Activated naive CD8-positive, alpha-beta T cell treated with anti-CD3 and anti-CD28 coated beads, Interleukin-2, amount 10 ng/mL, durations not matched to agents 7 days and 5 days (primary cell): ENCODE measurements at regions not wholly inside any gene's neighbourhood (a gene's known extent, or its start where the extent isn't known, plus 50 kb on each side); places are given as distances from the start of the nearest gene placed in this dataset.

Experiments used
- ATAC-seq: fragments of 150-1000 bp; cut with Tn5 transposase; one replicate; pipeline ENCODE4 v1.10.0; 2021; ENCODE audit warnings: low read depth, moderate library complexity
- POLR2A ChIA-PET: fragments of 350-600 bp; sonication (Branson Sonifier 250); formaldehyde crosslinking; loops from one replicate; lab custom pipeline; 2021; ENCODE audit warnings: antibody characterized with exemption; lab: Charles Lee
- DNase-seq: peaks from one replicate; pipeline ENCODE4 v3.0.0; 2021
- H3K27ac Mint-ChIP-seq: one replicate; pipeline ENCODE4 v1.8.0; 2022; ENCODE audit warnings: mild to moderate bottlenecking, mixed read lengths
- H3K27me3 Mint-ChIP-seq: one replicate; pipeline ENCODE4 v1.8.0; 2022; ENCODE audit warnings: mild to moderate bottlenecking, moderate library complexity, mixed read lengths
- H3K36me3 Mint-ChIP-seq: one replicate; pipeline ENCODE4 v1.8.0; 2021; ENCODE audit warnings: mild to moderate bottlenecking, mixed read lengths
- H3K4me1 Mint-ChIP-seq: one replicate; pipeline ENCODE4 v1.8.0; 2021; ENCODE audit warnings: mixed read lengths
- H3K4me3 Mint-ChIP-seq: one replicate; pipeline ENCODE4 v1.8.0; 2022; ENCODE audit warnings: mild to moderate bottlenecking, moderate library complexity, mixed read lengths
- H3K9me3 Mint-ChIP-seq: one replicate; pipeline ENCODE4 v1.8.0; 2021; ENCODE audit warnings: mixed read lengths

DNA sequence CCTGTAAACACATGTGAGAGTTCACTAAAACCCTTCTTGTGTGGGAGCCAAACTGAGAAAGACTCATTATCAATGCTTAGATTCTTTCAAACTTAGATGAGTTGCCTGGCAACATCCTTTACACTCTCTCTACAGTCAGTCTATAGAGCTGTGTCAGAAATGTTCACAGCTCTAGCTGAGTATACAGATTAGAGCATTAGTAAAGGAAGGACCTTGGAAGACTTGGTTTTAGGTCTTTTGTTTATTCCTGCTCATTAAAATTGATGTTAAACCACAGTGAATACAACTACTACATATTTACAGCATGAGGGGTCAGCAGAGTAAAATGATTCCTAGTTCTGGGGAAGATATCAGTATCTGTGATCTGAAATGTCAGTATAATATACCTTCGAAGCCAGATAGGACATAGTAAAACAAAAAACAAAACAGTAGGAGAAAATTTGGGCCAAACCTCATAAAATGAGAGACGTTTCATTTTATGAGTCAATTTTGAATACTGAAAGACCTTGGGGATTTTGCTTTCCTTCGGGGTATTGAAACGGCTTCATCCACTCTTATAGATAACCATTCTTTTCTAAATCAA lies 186.0 kb downstream of the TANC2 start:
- POLR2A ChIA-PET, result no interaction called here
- H3K27ac Mint-ChIP-seq, result no peak overlapping the region
- ATAC-seq, result no peak
- no peak overlapping the region for H3K4me3 Mint-ChIP-seq
- no peak for DNase-seq
- H3K4me1 Mint-ChIP-seq, result peaks cover 2% of the 10 kb centered on the region
- no peaks in the 10 kb centered on the region for H3K27me3 Mint-ChIP-seq
- H3K9me3 Mint-ChIP-seq, result no peaks in the 10 kb centered on the region
- H3K36me3 Mint-ChIP-seq, result no peaks in the 10 kb centered on the region

DNA sequence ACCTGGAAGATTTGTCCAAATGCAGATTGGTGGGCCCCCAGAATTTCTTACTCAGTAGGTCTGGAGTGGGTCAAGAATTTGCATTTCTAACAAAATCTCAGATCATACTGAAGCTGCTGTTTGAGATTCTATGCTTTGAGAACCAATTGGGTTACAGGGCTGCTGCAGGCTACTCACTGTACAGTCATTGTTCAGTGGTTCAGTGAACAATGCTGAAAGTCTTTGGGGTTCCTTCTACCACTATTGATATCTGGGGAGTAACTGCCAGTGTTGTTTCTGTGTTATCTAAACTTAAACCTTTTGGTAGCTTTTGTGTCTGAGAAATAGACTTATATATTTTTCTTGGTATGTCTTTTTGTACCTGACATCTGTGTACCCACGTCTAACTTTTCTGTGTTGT lies 187.5 kb downstream of the TANC2 start:
- Mint-ChIP-seq H3K4me1 (peaks cover 4% of the 10 kb centered on the region), H3K27me3 (no peaks in the 10 kb centered on the region), H3K27ac (no peak overlapping the region), H3K4me3 (no peak overlapping the region), H3K36me3 (no peaks in the 10 kb centered on the region), H3K9me3 (no peaks in the 10 kb centered on the region)
- POLR2A ChIA-PET, result no interaction called here
- DNase-seq (no peak), ATAC-seq (no peak)

DNA sequence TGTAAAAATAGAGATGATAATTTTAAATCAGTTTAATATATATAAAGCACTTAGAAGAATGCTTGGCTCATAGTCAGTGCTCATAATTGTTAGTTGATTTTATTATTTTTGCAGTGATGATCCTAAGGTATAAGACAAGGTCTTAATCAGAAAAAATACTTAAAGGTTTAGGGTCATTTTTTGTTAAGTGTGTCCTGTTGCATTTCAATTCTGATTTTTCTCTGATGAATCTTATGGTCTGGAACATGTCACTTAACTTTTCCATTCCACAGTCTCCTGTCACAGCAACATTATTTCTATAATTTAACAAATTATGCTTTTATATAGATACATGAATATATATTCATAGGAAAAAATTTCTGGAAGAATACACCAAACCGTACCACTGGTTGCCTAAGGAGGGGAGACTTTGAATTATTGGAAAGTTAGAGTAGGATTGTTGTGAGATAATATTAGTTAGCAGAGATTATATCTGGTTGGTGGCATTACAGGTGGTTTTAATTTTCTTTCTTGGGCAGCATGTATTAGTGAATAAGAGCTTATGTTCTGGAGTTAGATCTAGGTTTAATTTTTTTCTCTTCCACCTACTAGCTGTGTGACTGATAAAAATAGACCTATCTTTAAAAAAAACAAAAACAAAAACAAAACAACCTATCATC lies 188.7 kb downstream of the TANC2 start:
- H3K27me3 Mint-ChIP-seq, result no peaks in the 10 kb centered on the region
- no peaks in the 10 kb centered on the region for H3K36me3 Mint-ChIP-seq
- ATAC-seq, result no peak
- H3K27ac Mint-ChIP-seq, result no peak overlapping the region
- H3K4me3 Mint-ChIP-seq, result no peak overlapping the region
- H3K4me1 Mint-ChIP-seq, result peaks cover 4% of the 10 kb centered on the region
- DNase-seq, result no peak
- POLR2A ChIA-PET, result no interaction called here
- H3K9me3 Mint-ChIP-seq, result no peaks in the 10 kb centered on the region

DNA sequence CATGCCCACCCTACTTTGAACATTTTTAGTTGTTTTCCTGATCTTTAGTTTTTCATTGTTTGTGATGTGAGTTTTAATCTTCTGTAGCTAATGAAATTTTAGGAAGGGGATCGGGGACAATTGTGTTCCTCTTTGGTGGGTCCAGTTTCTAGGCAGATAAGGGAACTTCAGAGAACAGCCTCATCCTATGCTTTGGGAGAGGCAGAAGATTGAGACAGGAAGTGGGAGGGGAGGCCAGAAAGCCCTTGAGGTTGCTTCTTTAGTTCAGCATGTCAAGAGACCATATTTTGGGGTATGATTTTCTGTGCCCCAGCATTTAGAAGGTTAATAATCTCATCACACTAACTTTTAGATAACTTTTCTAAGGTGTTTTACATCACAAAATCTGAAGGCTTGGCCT lies 191.0 kb downstream of the TANC2 start:
- no peaks in the 10 kb centered on the region for H3K9me3 Mint-ChIP-seq
- H3K4me3 Mint-ChIP-seq, result no peak overlapping the region
- no peaks in the 10 kb centered on the region for H3K36me3 Mint-ChIP-seq

DNA sequence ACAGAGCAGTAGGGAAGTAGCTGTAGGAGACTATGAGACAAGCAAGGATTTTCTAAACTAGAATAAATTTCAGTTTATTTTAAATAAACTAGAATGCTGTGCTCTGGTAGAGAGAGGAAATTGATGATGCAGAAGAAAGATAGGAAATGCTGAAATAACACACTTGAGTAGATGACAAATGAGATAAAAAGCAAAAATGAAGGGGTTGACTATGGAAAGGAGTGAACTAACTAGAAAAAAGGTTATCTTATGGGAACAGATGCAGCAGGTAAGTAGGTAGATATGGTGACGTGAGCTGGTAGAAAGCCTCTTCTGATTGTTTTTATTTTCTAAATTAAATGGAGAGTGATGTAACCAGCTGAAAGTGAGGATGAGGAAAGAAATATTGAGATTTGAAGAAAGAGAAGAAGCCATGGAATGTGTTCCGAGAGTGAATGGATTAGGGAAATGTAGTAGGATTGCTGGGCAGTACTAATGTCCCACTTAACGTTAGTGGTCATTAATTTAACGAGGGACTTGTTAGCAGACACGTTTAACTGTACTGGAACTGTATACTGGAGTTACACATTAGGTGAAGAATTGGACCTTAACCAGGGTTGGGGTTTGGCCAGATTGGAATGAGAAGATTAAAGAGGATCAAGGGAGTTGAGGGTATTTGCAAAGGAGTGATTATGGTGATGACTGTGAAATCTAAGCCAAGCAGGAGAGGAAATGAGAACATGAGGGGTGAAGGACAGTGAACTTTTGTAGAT lies 196.5 kb downstream of the TANC2 start:
- H3K36me3 Mint-ChIP-seq, result no peaks in the 10 kb centered on the region
- POLR2A ChIA-PET, result no interaction called here
- no peak for ATAC-seq

More for the DNA sequence above, 191.0 kb downstream of the TANC2 start:
- POLR2A ChIA-PET, result no interaction called here
- Mint-ChIP-seq H3K4me1 (peaks cover 4% of the 10 kb centered on the region), H3K27me3 (no peaks in the 10 kb centered on the region), H3K27ac (no peak overlapping the region)
- DNase-seq (no peak), ATAC-seq (no peak)

DNA sequence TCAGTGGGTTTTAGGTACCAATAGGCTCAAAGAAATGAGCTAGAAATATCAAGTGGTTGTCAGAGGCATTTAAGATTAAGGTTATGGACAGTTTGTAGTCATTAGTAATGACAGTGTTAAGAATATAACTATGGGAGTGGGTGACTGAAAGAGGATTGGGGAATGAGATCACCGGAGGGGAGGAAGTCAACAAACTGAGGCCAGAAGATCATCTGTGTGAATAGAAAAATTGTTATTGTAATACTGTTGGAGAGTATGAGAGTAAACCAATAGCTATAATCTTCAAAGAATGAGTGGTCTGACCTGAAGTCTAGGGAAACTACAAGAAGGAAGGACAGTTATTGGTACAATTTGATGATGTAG lies 197.1 kb downstream of the TANC2 start:
- Mint-ChIP-seq H3K27me3 (no peaks in the 10 kb centered on the region), H3K36me3 (no peaks in the 10 kb centered on the region), H3K27ac (no peak overlapping the region), H3K9me3 (no peaks in the 10 kb centered on the region), H3K4me1 (no peaks in the 10 kb centered on the region), H3K4me3 (no peak overlapping the region)
- POLR2A ChIA-PET, result no interaction called here
- DNase-seq (no peak), ATAC-seq (no peak)

More for the DNA sequence above, 196.5 kb downstream of the TANC2 start:
- Mint-ChIP-seq H3K4me3 (no peak overlapping the region), H3K27me3 (no peaks in the 10 kb centered on the region), H3K27ac (no peak overlapping the region), H3K9me3 (no peaks in the 10 kb centered on the region), H3K4me1 (no peaks in the 10 kb centered on the region)
- DNase-seq, result no peak

DNA sequence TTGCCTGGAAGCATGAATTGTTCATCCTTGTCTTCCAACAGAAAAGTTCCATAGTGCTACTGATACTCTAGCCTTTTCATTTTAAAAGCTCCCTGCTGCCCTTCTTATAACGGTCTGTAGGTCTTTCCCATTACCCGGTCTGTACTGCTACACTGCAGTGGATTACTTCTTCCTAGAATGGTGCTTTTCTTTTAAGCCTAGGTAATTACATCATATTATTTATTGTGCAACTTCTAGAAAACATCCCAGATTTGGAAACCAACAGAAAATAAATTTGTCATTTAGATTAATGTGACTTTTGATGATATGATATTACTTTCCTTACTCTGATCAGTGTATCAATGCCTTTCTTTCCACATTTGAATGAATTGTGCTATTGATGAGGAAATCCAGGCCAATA lies 199.4 kb downstream of the TANC2 start:
- no peaks in the 10 kb centered on the region for H3K4me1 Mint-ChIP-seq
- ATAC-seq, result no peak
- no peaks in the 10 kb centered on the region for H3K36me3 Mint-ChIP-seq
- no peaks in the 10 kb centered on the region for H3K27me3 Mint-ChIP-seq
- H3K4me3 Mint-ChIP-seq, result no peak overlapping the region
- DNase-seq, result no peak
- POLR2A ChIA-PET, result no interaction called here
- H3K27ac Mint-ChIP-seq, result no peak overlapping the region
- no peaks in the 10 kb centered on the region for H3K9me3 Mint-ChIP-seq

DNA sequence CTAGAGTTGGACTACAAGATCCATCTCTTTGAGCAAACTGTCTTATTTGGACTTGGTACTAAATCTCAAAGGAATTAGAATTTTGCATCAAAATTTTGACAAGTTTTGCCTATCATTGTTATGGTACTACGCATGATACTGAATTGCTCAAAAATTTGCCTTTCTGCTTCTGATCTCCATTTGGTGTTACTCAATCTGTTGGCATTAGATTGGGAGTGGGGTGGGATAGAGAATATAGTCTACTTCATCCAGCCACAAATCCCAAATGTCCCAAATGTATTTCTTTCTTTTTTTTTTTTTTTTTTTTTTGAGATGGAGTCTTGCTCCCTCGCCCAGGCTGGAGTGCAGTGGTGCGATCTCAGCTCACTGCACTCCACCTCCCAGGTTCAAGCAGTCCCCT lies 204.8 kb downstream of the TANC2 start:
- no peak for DNase-seq

DNA sequence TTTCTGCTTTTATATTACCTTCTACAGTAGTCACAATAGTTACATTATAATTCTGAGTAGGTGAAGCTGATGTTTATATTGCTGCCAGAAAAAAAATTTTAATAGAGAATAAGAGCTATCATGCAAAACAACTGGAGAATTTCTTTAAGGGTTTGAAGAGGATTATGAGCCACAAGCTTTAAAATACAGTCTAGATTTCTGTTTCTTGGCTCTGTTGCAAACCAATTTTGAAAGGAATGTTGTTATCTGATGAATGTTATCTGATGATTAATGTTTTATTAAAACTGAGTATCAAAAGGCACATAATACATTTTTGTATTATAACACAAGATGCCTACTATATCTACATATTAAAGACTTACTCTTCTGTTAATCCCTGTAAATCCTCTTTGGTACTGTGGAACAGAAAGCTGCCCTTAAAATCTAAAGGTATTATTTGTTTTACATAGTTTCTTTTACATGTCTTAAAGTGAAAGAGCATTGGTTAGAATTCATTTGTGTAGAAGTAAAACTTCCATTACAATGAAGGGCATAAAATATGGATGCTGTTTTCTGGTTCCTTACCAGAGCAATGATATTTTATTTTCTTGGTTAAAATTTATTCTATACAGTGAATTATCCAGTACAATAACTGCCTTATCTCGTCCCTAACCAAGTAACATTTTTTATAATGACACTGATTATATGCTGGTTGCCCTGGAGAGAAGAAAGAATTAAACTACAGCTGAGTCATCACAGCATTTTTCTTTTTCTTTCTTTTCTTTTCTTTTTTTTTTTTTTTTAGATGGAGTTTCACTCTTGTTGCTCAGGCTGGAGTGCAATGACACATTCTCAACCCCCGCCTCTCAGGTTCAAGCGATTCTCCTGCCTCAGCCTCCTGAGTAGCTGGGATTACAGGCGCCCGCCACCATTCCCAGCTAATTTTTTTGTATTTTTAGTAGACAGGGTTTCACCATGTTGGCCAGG lies 205.7 kb downstream of the TANC2 start:
- no peak for DNase-seq
- Mint-ChIP-seq H3K27me3 (no peaks in the 10 kb centered on the region), H3K27ac (no peak overlapping the region), H3K36me3 (no peaks in the 10 kb centered on the region), H3K4me1 (no peaks in the 10 kb centered on the region), H3K4me3 (no peak overlapping the region), H3K9me3 (no peaks in the 10 kb centered on the region)
- no peak for ATAC-seq
- POLR2A ChIA-PET, result no interaction called here

More for the DNA sequence above, 204.8 kb downstream of the TANC2 start:
- no peak overlapping the region for H3K4me3 Mint-ChIP-seq
- H3K36me3 Mint-ChIP-seq, result no peaks in the 10 kb centered on the region
- H3K4me1 Mint-ChIP-seq, result no peaks in the 10 kb centered on the region
- POLR2A ChIA-PET, result no interaction called here
- no peak overlapping the region for H3K27ac Mint-ChIP-seq
- no peaks in the 10 kb centered on the region for H3K9me3 Mint-ChIP-seq
- H3K27me3 Mint-ChIP-seq, result no peaks in the 10 kb centered on the region
- ATAC-seq, result no peak

DNA sequence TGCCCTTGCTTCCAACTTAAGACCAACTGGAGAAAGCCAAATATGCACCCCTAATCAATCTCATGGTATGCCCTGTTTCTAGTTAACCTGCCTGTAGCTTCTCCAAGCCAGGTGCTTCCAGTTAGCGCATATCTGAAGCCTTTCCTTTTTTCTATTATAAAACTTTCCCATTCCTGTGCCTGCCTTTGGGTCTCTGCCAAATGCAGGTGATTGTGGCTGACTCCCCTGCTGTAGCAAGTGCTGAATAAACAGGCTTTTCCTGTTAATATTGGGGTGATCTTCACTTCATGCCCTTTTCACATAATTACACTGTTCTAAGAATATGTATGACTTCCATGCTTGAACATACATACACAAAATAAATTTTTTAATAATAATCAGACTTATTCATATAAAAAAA lies 207.4 kb downstream of the TANC2 start:
- Mint-ChIP-seq H3K4me1 (no peaks in the 10 kb centered on the region), H3K4me3 (no peak overlapping the region), H3K36me3 (peaks cover 3% of the 10 kb centered on the region), H3K9me3 (peaks cover 1% of the 10 kb centered on the region), H3K27me3 (no peaks in the 10 kb centered on the region), H3K27ac (no peak overlapping the region)
- ATAC-seq (no peak), DNase-seq (no peak)
- POLR2A ChIA-PET, result no interaction called here

DNA sequence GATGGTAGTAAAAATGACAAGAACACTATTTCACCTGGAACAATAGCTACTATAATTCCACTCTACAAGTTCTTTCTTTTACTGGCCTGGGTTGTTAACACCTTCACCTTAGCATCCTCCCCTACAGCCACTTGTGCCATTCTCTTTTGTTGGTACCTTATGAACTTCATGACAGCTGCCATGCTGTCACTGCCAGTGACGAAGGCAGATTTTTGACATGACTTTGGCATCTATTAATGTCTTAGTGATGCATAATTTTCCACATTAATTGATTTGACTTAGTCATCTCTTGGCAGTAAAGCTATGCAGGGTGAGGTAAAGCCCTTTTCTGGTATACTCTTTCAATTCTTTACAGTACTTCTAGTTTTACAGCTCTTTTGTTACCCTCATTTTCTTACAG lies 207.9 kb downstream of the TANC2 start:
- Mint-ChIP-seq H3K4me3 (no peak overlapping the region), H3K27ac (no peak overlapping the region), H3K27me3 (no peaks in the 10 kb centered on the region), H3K4me1 (no peaks in the 10 kb centered on the region), H3K36me3 (peaks cover 3% of the 10 kb centered on the region), H3K9me3 (peaks cover 1% of the 10 kb centered on the region)
- ATAC-seq (no peak), DNase-seq (no peak)
- POLR2A ChIA-PET, result no interaction called here

DNA sequence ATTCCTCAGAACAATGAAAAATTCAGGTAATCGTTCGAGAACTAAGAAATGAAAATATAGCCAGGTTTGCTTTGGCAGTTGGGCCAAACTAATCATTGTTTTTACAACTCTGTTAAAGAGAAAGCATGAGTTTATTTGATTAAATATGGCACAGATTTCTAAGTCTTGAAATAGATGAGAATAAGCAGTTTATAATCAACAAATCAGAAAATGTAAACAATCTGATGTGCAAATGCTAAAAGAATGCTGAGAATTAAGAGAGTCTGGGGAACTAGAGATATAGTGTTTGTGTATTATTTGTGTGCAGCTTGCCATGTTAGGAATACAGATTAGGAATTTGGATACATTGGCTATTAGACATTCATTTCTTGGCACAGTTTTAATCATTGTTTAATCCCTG lies 212.5 kb downstream of the TANC2 start:
- Mint-ChIP-seq H3K4me3 (no peak overlapping the region), H3K4me1 (no peaks in the 10 kb centered on the region)
- no peak for ATAC-seq

DNA sequence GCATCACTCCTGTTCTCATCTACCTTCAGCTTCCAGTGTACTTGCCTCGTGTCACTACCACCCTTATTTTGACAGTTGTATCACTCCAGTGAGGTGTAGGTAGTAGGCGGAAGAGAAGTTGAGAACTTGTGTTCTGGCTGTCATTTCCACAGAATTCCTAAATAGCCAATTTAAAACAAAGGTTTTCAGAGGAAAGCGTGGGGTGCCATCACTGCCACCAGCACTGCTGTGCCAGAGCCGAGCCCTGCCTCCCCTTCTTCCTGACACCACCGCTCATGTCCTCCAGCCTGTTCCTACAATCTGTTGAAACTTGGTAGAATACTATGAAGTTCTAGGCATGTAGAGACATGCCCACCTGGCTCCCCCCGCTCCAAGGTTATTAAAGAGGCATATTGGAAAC lies 215.8 kb downstream of the TANC2 start:
- ATAC-seq (no peak), DNase-seq (no peak)
- Mint-ChIP-seq H3K4me1 (no peaks in the 10 kb centered on the region), H3K4me3 (no peak overlapping the region), H3K36me3 (peaks cover 3% of the 10 kb centered on the region), H3K9me3 (peaks cover 4% of the 10 kb centered on the region), H3K27me3 (no peaks in the 10 kb centered on the region), H3K27ac (no peak overlapping the region)
- POLR2A ChIA-PET, result no interaction called here

More for the DNA sequence above, 212.5 kb downstream of the TANC2 start:
- H3K9me3 Mint-ChIP-seq, result peaks cover 3% of the 10 kb centered on the region
- POLR2A ChIA-PET, result no interaction called here
- no peak for DNase-seq
- no peak overlapping the region for H3K27ac Mint-ChIP-seq
- no peaks in the 10 kb centered on the region for H3K27me3 Mint-ChIP-seq
- H3K36me3 Mint-ChIP-seq, result peaks cover 3% of the 10 kb centered on the region
